Ishikawa (cell line): ENCODE measurements at regions not wholly inside any gene's neighbourhood (a gene's known extent, or its start where the extent isn't known, plus 50 kb on each side); places are given as distances from the start of the nearest gene placed in this dataset.

ENCODE experiments used
- CEBPB ChIP-seq: IDR thresholded peaks from 2 replicates; pipeline ENCODE4 v1.6.1; 2012
- CREB1 ChIP-seq: IDR thresholded peaks from 2 replicates; pipeline ENCODE4 v1.6.1; 2012; ENCODE audit warnings: low read depth
- EGR1 ChIP-seq: IDR thresholded peaks from 2 replicates; pipeline ENCODE4 v1.6.1; 2012
- EP300 ChIP-seq: IDR thresholded peaks from 2 replicates; pipeline ENCODE4 v1.6.1; 2012; ENCODE audit warnings: borderline replicate concordance
- FOXM1 ChIP-seq: IDR thresholded peaks from 2 replicates; pipeline ENCODE4 v1.6.1; 2012; ENCODE audit warnings: low read depth, borderline replicate concordance
- NFIC ChIP-seq: IDR thresholded peaks from 2 replicates; pipeline ENCODE4 v1.6.1; 2012
- RAD21 ChIP-seq: IDR thresholded peaks from 2 replicates; pipeline ENCODE4 v1.6.1; 2012; ENCODE audit warnings: low read depth
- REST ChIP-seq: IDR thresholded peaks from 2 replicates; pipeline ENCODE4 v1.6.1; 2012; ENCODE audit warnings: low read depth, mild to moderate bottlenecking
- TAF1 ChIP-seq: IDR thresholded peaks from 2 replicates; pipeline ENCODE4 v1.6.1; 2012; ENCODE audit warnings: low read depth, mild to moderate bottlenecking
- TCF12 ChIP-seq: IDR thresholded peaks from 2 replicates; pipeline ENCODE4 v1.6.1; 2012; ENCODE audit warnings: low read depth
- TEAD4 ChIP-seq: IDR thresholded peaks from 2 replicates; pipeline ENCODE4 v1.6.1; 2012
- YY1 ChIP-seq: IDR thresholded peaks from 2 replicates; pipeline ENCODE4 v1.6.1; 2012; ENCODE audit warnings: low read depth
- ZBTB7A ChIP-seq: IDR thresholded peaks from 2 replicates; pipeline ENCODE4 v1.6.1; 2012; ENCODE audit warnings: low read depth
- TF ChIP-seq, protein P1 (sequence below): IDR thresholded peaks from 2 replicates; pipeline ENCODE4 v1.6.1; 2012
- TF ChIP-seq, protein P2 (sequence below): IDR thresholded peaks from 2 replicates; pipeline ENCODE4 v1.6.1; 2012

DNA sequence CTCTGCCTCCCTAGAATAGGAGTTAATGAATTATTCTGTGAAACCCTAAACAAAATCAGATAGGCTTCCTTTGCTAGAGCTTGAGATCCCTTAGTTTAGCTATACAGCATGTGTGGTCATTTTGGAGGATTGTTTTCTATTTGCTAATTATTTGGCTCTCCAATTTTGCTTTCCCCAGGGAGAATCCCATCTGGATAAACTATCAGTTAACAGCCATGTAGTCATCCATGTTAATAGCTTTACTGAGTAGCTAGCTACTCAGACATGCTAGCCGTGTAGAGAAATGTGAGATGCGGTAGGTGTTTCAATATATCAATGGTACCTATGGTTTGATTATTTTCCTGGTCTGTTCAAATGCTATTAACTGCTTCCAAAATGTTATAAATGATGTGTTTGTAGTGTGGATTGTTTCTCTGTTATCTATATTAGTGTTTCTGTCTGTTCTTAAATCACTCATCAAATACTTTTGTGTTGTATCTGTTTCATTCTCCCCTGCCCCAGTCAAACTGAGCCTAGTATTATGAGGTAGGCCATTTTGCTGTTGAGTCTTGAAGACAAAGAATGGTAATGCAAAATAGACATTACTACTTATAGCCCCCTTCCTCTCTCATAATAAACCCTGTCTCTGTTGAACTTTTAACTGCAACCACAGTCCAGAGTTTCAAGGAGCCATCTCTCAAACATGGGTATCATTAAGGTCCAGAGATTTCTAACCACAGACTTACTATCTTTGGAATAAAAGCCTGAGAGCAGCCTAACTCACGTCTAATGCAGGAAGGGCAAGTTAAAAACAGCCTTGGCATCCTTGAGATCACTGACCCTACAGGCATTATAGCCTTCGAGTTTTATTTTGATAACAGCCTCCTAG, 56.1 kb upstream of the GRAMD1B start:
- TF ChIP-seq EGR1 (no peak), YY1 (no peak), TEAD4 (no peak), TAF1 (no peak), RAD21 (no peak), FOXM1 (no peak), EP300 (no peak), NFIC (no peak)

- TF ChIP-seq, protein P1, sequence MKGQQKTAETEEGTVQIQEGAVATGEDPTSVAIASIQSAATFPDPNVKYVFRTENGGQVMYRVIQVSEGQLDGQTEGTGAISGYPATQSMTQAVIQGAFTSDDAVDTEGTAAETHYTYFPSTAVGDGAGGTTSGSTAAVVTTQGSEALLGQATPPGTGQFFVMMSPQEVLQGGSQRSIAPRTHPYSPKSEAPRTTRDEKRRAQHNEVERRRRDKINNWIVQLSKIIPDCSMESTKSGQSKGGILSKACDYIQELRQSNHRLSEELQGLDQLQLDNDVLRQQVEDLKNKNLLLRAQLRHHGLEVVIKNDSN: no peak
- no peak for TF ChIP-seq RAD21
- no peak for TF ChIP-seq TAF1
- TF ChIP-seq TCF12: no peak
- TF ChIP-seq TEAD4: no peak
- TF ChIP-seq CEBPB: no peak
- TF ChIP-seq, protein P2, sequence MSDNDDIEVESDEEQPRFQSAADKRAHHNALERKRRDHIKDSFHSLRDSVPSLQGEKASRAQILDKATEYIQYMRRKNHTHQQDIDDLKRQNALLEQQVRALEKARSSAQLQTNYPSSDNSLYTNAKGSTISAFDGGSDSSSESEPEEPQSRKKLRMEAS: no peak
- no peak for TF ChIP-seq NFIC
Observed at GRCh38 chr11:123371506-123372297, 58.4 kb upstream of the GRAMD1B start.

DNA sequence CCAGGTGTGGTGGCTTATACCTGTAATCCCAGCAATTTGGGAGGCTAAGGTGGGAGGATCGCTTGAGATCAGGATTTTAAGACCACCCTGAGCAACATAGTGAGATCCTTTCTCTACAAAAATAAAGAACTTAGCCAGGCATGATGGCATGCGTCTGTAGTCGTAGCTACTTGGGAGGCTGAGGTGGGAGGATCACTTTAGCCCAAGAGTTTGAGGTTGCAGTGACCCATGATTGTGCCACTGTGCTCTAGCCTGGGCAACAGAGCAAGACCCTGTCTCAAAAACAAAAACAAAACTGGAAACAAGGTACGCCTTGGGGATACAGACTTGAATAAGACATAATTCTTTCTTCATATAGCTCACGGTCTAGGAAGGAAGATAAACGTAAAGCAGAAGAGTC, 63.1 kb upstream of the GRAMD1B start:
- TF ChIP-seq TCF12 (no peak), TAF1 (no peak), ZBTB7A (no peak)

GRCh38 chr11:123365955-123366354, 64.1 kb upstream of the GRAMD1B start:
- TF ChIP-seq, protein P2: no peak
- TF ChIP-seq YY1 (no peak), TEAD4 (no peak), FOXM1 (no peak), EGR1 (no peak), REST (no peak), ZBTB7A (no peak), CEBPB (no peak), CREB1 (no peak), TCF12 (no peak), TAF1 (no peak), RAD21 (no peak), EP300 (no peak), NFIC (no peak)
- TF ChIP-seq, protein P1: no peak

- TF ChIP-seq EP300 (no peak), ZBTB7A (no peak), YY1 (no peak), EGR1 (no peak), REST (no peak)
Observed at GRCh38 chr11:123364080-123364479, 66.0 kb upstream of the GRAMD1B start.

- TF ChIP-seq EP300: no peak
- TF ChIP-seq REST: no peak
- TF ChIP-seq TCF12: no peak
- TF ChIP-seq CREB1: no peak
- no peak for TF ChIP-seq FOXM1
- TF ChIP-seq, protein P1: no peak
- TF ChIP-seq NFIC: no peak
- TF ChIP-seq CEBPB: no peak
- TF ChIP-seq RAD21: no peak
- no peak for TF ChIP-seq TEAD4
- no peak for TF ChIP-seq EGR1
- TF ChIP-seq ZBTB7A: no peak
- TF ChIP-seq, protein P2: no peak
- TF ChIP-seq TAF1: no peak
- TF ChIP-seq YY1: no peak
Observed at GRCh38 chr11:123363556-123363955, 66.5 kb upstream of the GRAMD1B start.
